Fibroblast of villous mesenchyme (primary cell): ENCODE measurements at regions not wholly inside any gene's neighbourhood (a gene's known extent, or its start where the extent isn't known, plus 50 kb on each side); places are given as distances from the start of the nearest gene placed in this dataset.
"Not testable (repeated sequence)": the region's sequence is repeated elsewhere in the genome, so short reads cannot be mapped to it uniquely, and the experiment has no call there.

ENCODE experiments used
- DNase-seq: peaks from one replicate; pipeline ENCODE4 v3.0.0-alpha.2; 2010; ENCODE audit warnings: low read depth
- H3K4me3 ChIP-seq: 2 replicates; pipeline ENCODE4 v1.5.1; 2011; ENCODE audit warnings: low read depth, mild to moderate bottlenecking, low read length
- CTCF ChIP-seq: IDR thresholded peaks from 2 replicates; pipeline ENCODE4 v1.5.1; 2012; ENCODE audit warnings: low read depth, mild to moderate bottlenecking, low read length; ENCODE audit not compliant: insufficient read depth

- H3K4me3 ChIP-seq = no peak overlapping the region
- TF ChIP-seq CTCF = no peak
- DNase-seq = no peak
Observed at GRCh38 chr22:23458663-23459541, 121.2 kb downstream of the IGLL1 start.

- no peak for TF ChIP-seq CTCF
- H3K4me3 ChIP-seq = no peak overlapping the region
Observed at GRCh38 chr22:23457380-23457985, 122.6 kb downstream of the IGLL1 start.

GRCh38 chr22:23456666-23457379, 123.3 kb downstream of the IGLL1 start:
- not testable (repeated sequence) for H3K4me3 ChIP-seq, DNase-seq

More at GRCh38 chr22:23457380-23457985, 122.6 kb downstream of the IGLL1 start:
- DNase-seq = no peak

- not testable (repeated sequence) for DNase-seq, H3K4me3 ChIP-seq
Observed at GRCh38 chr22:23454345-23454744, 125.7 kb downstream of the IGLL1 start.

- no peak for DNase-seq
- TF ChIP-seq CTCF = no peak
- no peak overlapping the region for H3K4me3 ChIP-seq
Observed at GRCh38 chr22:23453277-23453676, 126.8 kb downstream of the IGLL1 start.

GRCh38 chr22:23452231-23453010, 127.7 kb downstream of the IGLL1 start:
- no peak overlapping the region for H3K4me3 ChIP-seq
- TF ChIP-seq CTCF = no peak
- no peak for DNase-seq

- not testable (repeated sequence) for DNase-seq, H3K4me3 ChIP-seq
Observed at GRCh38 chr22:23451452-23452230, 128.4 kb downstream of the IGLL1 start.

- not testable (repeated sequence) for H3K4me3 ChIP-seq, DNase-seq
Observed at GRCh38 chr22:23450821-23451220, 129.3 kb downstream of the IGLL1 start.
